Ovary (tissue), 7 donors: ENCODE measurements at regions not wholly inside any gene's neighbourhood (a gene's known extent, or its start where the extent isn't known, plus 50 kb on each side); places are given as distances from the start of the nearest gene placed in this dataset.
"Not testable (repeated sequence)": the region's sequence is repeated elsewhere in the genome, so short reads cannot be mapped to it uniquely, and the experiment has no call there.

Source experiments
- DNase-seq, 5 donors: peaks; one replicate each; pipeline ENCODE4 v3.0.0-alpha.2; 2019 to 2020
- H3K27ac ChIP-seq, 2 donors: fragments of 200-600 bp; one replicate each; pipeline versions ENCODE4 v1.5.1 to v1.8.0; 2019 to 2022
- H3K27me3 ChIP-seq: fragments of 200-600 bp; one replicate; pipeline ENCODE4 v1.8.0; 2022
- H3K36me3 ChIP-seq: fragments of 200-600 bp; sonication (generic); one replicate; pipeline ENCODE4 v1.5.1; 2019
- H3K4me1 ChIP-seq: one replicate; pipeline ENCODE4 v1.8.1; 2013; ENCODE audit warnings: mild to moderate bottlenecking, moderate library complexity; ENCODE audit not compliant: insufficient read depth
- H3K4me3 ChIP-seq: fragments of 200-600 bp; sonication (generic); one replicate; pipeline ENCODE4 v1.5.1; 2017
- H3K9me3 ChIP-seq, 2 donors: fragments of 200-600 bp in 1 of 2; sonication (generic) in 1 of 2; one replicate each; pipeline versions ENCODE4 v1.5.1 to v1.8.1; 2013 to 2019; ENCODE audit warnings: mild to moderate bottlenecking in 1 of 2, moderate library complexity in 1 of 2
- EP300 ChIP-seq: sonication (generic); formaldehyde crosslinking; IDR thresholded peaks from one replicate; pipeline ENCODE4 v1.6.1; 2017; ENCODE audit warnings: antibody characterized with exemption
- POLR2A ChIP-seq: fragments of 450-650 bp; IDR thresholded peaks from one replicate; pipeline ENCODE4 v1.6.1; 2017; ENCODE audit warnings: antibody characterized with exemption, mild to moderate bottlenecking, moderate library complexity
- WGBS, 3 donors: extraction: QIAGEN DNeasy Blood & Tissue Kit in 1 of 3; methylation state at CpG; one replicate each; pipeline versions ENCODE4 v1.1.5 to v1.1.7; 2013 to 2017; 5-methylcytosine and 5-hydroxymethylcytosine counted together
- intact Hi-C, 4 donors: fragments of 100-400 bp; cut with DNase I; formaldehyde crosslinking; loops; one replicate each; pipeline versions ENCODE4 v1.11.0 to v1.15.1; 2022 to 2023
- TF ChIP-seq, protein P1 (sequence below), 3 donors: fragments of 450-650 bp in 2 of 3; fragments of 200-600 bp in 1 of 3; IDR thresholded peaks; one replicate each; pipeline versions ENCODE4 v1.5.1 to v1.8.0; 2016 to 2022; ENCODE audit warnings: antibody characterized with exemption in 3 of 3, mild to moderate bottlenecking in 1 of 3
- donor health status: DM: no; HTN: no; CAD: no; lungs with moderate emphysema.
- donor health status: DM: no; HTN: no; CAD: no.
- donor health status: Bipolar disorder and iron deficiency.
- donor health status: DM: no; HTN: no; CAD: no.
- donor health status: DM: yes; HTN: yes; CAD: no.

DNA sequence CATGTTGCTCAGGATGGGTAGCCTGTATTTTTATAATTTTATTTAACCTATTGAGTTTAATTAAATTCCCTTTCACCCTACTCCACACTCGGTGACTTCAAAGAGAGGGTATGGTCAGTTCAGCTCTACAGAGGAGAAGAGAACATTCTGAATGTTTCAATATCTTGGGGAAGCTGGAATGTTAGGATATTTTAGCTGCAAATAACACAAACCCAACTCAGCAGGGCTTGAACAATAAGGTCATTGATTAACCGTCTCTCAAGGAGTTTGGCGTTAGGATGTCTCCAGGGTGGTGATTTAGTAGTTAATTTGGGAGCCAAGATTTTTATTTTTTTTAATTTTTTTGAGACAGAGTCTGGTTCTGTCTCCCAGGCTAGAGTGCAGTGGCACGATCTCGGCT, 143.6 kb upstream of the SALL4 start:
- intact Hi-C loops = no loop called here
- TF ChIP-seq, protein P1, sequence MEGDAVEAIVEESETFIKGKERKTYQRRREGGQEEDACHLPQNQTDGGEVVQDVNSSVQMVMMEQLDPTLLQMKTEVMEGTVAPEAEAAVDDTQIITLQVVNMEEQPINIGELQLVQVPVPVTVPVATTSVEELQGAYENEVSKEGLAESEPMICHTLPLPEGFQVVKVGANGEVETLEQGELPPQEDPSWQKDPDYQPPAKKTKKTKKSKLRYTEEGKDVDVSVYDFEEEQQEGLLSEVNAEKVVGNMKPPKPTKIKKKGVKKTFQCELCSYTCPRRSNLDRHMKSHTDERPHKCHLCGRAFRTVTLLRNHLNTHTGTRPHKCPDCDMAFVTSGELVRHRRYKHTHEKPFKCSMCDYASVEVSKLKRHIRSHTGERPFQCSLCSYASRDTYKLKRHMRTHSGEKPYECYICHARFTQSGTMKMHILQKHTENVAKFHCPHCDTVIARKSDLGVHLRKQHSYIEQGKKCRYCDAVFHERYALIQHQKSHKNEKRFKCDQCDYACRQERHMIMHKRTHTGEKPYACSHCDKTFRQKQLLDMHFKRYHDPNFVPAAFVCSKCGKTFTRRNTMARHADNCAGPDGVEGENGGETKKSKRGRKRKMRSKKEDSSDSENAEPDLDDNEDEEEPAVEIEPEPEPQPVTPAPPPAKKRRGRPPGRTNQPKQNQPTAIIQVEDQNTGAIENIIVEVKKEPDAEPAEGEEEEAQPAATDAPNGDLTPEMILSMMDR (IDR thresholded peaks at IDR 0.05) = no peak
- TF ChIP-seq POLR2A (no peak), EP300 (no peak)
- 90 to 94% (median 91%) methylated on average over 5 of the region's 5 CpGs for WGBS, 3 donors

DNA sequence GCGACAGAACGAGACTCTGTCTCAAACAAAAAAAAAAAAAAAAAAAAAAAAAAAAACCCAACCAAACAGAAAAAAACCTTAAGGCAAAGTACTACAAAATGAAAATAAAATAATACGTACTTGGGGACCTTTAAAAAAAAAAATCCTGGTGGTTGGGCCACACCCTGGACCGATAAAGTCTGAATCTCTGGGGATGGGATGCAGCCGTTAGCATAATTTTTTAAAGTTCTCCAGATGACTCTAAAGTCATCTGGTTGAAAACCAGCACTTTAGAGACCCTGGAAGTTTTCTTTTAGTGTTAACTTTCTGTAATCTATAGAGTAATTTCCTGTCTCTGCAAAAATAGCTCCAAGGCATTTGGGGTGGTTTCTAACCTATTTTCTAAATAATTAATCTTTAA, 142.9 kb upstream of the SALL4 start:
- Histone ChIP-seq H3K9me3 (no peaks in the 10 kb centered on the region), H3K4me1 (no peaks in the 10 kb centered on the region), H3K4me3 (no peak overlapping the region), H3K27ac (no peak overlapping the region), H3K36me3 (no peaks in the 10 kb centered on the region), H3K27me3 (no peaks in the 10 kb centered on the region)
- DNase-seq = no peak
- no peak for TF ChIP-seq POLR2A
- no peak for TF ChIP-seq EP300
- TF ChIP-seq, protein P1 (IDR thresholded peaks at IDR 0.05) = no peak
- intact Hi-C loops = no loop called here
- 53 to 64% (median 62%) methylated on average over 5 of the region's 5 CpGs for WGBS, 3 donors

More for the DNA sequence above, 143.6 kb upstream of the SALL4 start:
- Histone ChIP-seq H3K4me3 (no peak overlapping the region), H3K9me3 (no peaks in the 10 kb centered on the region), H3K4me1 (no peaks in the 10 kb centered on the region), H3K27me3 (no peaks in the 10 kb centered on the region), H3K27ac (no peak overlapping the region), H3K36me3 (no peaks in the 10 kb centered on the region)
- no peak for DNase-seq

DNA sequence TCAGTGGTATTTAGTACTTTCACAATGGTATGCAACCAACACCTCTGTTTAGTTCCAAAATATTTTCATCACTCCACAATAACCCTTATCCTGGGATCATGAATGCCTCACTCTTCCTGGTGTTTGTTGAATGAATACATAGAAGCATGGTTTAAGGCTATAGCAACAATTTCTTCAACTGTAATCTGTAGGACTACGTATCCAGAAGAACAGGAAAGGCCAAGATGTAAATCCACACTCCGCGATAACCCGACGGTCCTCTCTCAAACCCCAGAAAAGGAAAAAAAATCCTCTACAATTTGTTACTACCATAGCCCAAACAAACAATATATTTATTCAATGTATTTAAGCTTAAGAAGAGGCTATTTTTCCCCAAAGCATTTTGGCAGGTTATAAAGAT, 141.4 kb upstream of the SALL4 start:
- Histone ChIP-seq H3K4me3 (no peak overlapping the region), H3K4me1 (no peaks in the 10 kb centered on the region)
- 91 to 96% (median 92%) methylated on average over 5 of the region's 5 CpGs for WGBS, 3 donors

DNA sequence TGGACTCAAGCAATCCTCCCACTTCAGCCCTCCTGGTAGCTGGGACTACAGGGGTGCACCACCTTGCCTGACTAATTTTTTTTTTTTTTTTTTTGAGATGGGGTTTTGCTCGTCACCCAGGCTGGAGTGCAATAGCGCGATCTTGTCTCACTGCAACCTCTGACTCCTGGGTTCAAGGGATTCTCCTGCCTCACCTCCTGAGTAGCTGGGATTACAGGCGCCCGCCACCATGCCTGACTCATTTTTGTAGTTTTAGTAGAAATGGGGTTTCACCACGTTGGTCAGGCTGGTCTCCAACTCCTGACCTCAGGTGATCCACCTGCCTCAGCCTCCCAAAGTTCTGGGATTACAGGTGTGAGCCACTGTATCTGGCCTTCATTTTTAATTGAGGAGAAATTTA, 141.0 kb upstream of the SALL4 start:
- H3K27me3 ChIP-seq, H3K4me1 ChIP-seq, H3K27ac ChIP-seq, H3K9me3 ChIP-seq, DNase-seq, H3K4me3 ChIP-seq, intact Hi-C loops, H3K36me3 ChIP-seq: not testable (repeated sequence)
- 90 to 92% (median 91%) methylated on average over 6 of the region's 6 CpGs for WGBS, 3 donors

More for the DNA sequence above, 141.4 kb upstream of the SALL4 start:
- no peaks in the 10 kb centered on the region for H3K36me3 ChIP-seq
- DNase-seq = no peak
- intact Hi-C loops = no loop called here
- no peaks in the 10 kb centered on the region for H3K27me3 ChIP-seq
- H3K27ac ChIP-seq = no peak overlapping the region
- TF ChIP-seq, protein P1 (IDR thresholded peaks at IDR 0.05) = no peak
- TF ChIP-seq EP300 (no peak), POLR2A (no peak)
- H3K9me3 ChIP-seq = no peaks in the 10 kb centered on the region

DNA sequence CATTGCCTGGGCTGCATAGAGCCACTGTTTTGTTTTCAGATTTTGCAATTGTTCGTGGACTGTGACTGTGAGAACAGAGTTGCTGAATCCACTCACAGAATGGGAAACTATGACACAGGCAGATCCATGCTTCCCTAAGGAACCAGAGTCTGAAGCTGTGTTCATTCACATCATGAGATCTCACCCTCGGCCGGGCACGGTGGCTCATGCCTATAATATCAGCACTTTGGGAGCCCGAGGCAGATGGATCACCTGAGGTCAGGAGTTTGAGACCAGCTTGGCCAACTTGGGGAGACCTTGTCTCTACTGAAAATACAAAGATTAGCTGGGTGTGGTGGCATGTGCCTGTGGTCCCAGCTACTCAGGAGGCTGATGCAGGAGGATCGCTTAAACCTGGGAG, 139.2 kb upstream of the SALL4 start:
- Histone ChIP-seq H3K27me3 (no peaks in the 10 kb centered on the region), H3K4me3 (no peak overlapping the region), H3K4me1 (no peaks in the 10 kb centered on the region), H3K9me3 (no peaks in the 10 kb centered on the region), H3K36me3 (no peaks in the 10 kb centered on the region), H3K27ac (no peak overlapping the region)
- WGBS, 3 donors = 84 to 88% (median 87%) methylated on average over 6 of the region's 6 CpGs
- DNase-seq = no peak
- TF ChIP-seq POLR2A (no peak), EP300 (no peak)
- TF ChIP-seq, protein P1 (IDR thresholded peaks at IDR 0.05) = no peak
- intact Hi-C loops = no loop called here
